GM13976 (cell line): ENCODE measurements at regions not wholly inside any gene's neighbourhood (a gene's known extent, or its start where the extent isn't known, plus 50 kb on each side); places are given as distances from the start of the nearest gene placed in this dataset.

Experiments used
- DNase-seq: peaks from one replicate; pipeline ENCODE4 v3.0.0; 2012; ENCODE audit warnings: low spot score
- CTCF ChIP-seq: IDR thresholded peaks from 2 replicates; pipeline ENCODE4 v1.5.1; 2012; ENCODE audit warnings: borderline replicate concordance, mild to moderate bottlenecking; ENCODE audit not compliant: insufficient read depth; ENCODE audit errors: extremely low read depth, missing control alignments, control extremely low read depth
- in situ Hi-C: fragments of 300-500 bp; cut with MboI; formaldehyde crosslinking; loops from one replicate; pipeline ENCODE4 v1.12.0; 2022; ENCODE audit warnings: low sequenced_read_pairs, mixed read lengths, inconsistent platforms; ENCODE audit not compliant: unreplicated experiment

GRCh38 chr9:129280623-129281271, 102.7 kb upstream of the IER5L start:
- in situ Hi-C loops, result no loop called here
- DNase-seq, result peak; percentile 29
- no peak for TF ChIP-seq CTCF

DNA sequence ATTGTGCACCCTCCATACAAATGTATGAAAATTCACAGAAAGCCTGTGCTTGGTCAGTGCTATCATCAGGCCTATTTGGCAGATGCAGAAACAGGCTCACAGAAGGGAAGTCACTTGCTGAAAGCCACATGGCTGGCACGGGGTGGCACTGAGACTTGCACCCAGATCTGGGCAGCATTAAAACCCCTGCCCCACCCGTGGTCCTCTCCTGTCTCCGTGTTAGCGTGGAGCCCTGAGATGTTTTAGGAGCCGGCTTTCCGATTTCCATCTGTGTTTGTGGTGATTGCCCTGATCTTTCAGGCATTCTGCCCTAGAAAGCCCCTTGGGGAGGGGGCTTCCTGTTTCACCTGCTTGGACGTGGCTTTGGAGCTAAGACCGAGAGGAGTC, 102.2 kb upstream of the IER5L start:
- no peak for TF ChIP-seq CTCF
- in situ Hi-C loops, result no loop called here
- DNase-seq, result peak; percentile 21

DNA sequence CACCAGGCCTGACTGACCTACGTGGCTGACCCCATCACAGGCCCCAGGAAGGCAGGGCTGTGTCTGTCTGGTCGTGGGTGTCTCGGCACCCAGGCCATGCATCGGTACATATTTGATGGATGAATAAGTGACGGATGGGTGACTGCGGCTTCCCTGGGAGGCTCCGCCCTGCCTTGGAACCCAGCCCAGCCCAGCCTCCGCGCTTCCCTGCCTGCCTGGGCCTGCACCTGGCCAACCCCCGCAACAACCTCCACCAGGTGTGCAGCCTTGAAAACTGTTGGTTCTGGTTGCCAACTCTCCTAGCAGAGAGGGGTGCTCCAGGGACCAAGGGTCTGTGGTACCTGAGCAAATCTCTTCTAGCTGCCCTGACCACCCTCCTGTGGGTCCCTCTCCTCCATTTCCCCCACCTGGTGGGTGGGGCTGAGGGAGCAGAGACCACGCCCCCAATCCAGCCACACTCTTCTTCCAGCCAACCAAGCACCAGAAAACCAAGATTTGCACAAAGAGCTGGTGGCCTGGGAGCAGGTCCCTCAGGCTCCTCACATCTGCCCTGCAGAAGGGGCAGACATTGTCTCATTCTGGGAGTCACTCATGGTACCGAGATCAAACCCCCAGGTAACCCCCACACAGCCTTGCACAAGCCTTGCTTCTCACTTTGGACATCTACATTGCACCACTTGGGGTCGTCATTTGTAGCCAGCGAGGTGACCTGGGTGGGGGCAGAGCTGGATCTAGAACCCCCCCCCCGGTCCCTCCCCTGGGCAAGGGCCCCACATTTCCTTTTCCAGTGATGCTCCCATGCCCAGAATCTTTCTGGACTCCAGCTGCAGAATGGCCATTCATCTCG, 100.6 kb upstream of the IER5L start:
- no peak for TF ChIP-seq CTCF
- in situ Hi-C loops, result no loop called here
- DNase-seq, result peak; percentile 28

- DNase-seq, result no peak
- in situ Hi-C loops, result no loop called here
- no peak for TF ChIP-seq CTCF
Observed at GRCh38 chr9:129276486-129277230, 98.6 kb upstream of the IER5L start.

DNA sequence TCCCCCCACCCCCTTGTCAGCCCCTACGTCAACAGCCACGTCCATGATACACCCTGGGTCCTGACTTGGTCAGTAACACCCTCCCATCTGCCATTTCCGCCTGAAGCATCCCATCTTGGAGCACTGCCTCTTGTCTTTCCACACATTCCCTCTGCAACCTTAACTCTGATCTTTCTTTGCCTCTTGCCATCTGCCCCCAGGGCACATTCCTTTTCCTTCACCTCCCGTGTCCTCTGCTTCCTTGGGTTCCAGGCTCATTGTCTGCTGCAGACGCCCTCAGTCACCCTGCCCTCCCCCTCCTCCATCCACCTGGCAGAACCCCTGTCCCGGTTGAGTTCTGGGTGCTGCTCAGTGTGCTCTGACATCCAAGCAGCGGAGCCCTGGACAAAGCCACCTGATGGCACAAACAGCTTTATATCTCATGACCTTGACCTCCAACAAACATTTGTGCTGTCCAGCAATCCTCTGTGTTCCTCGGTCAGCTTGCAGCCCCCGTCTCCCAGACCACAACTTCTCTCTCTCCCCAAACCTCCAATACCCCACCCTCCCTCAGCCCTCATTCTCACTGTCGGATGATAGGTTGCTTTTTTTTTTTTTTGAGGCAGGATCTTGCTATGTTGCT, 97.7 kb upstream of the IER5L start:
- in situ Hi-C loops, result no loop called here
- TF ChIP-seq CTCF, result no peak
- DNase-seq, result no peak
